Hepatocyte (in vitro differentiated cells): ENCODE measurements at regions not wholly inside any gene's neighbourhood (a gene's known extent, or its start where the extent isn't known, plus 50 kb on each side); places are given as distances from the start of the nearest gene placed in this dataset.
"Not testable (repeated sequence)": the region's sequence is repeated elsewhere in the genome, so short reads cannot be mapped to it uniquely, and the experiment has no call there.

Source experiments
- DNase-seq: peaks from one replicate; pipeline ENCODE4 v3.0.0-alpha.2; 2016; ENCODE audit warnings: low spot score
- H2AFZ ChIP-seq: fragments of 200-600 bp; sonication (generic); 2 replicates; pipeline ENCODE4 v1.6.0; 2016; ENCODE audit warnings: antibody characterized with exemption, mild to moderate bottlenecking
- H3K27ac ChIP-seq: fragments of 200-600 bp; sonication (generic); 2 replicates; pipeline ENCODE4 v1.5.1; 2016; ENCODE audit warnings: mild to moderate bottlenecking
- H3K27me3 ChIP-seq: fragments of 200-600 bp; sonication (generic); 2 replicates; pipeline ENCODE4 v1.6.1; 2016
- H3K36me3 ChIP-seq: fragments of 200-600 bp; sonication (generic); replicated peaks from 2 replicates; pipeline ENCODE4 v1.5.1; 2016; ENCODE audit warnings: low read depth; ENCODE audit not compliant: insufficient read depth
- H3K4me1 ChIP-seq: fragments of 200-600 bp; sonication (generic); 2 replicates; pipeline ENCODE4 v1.5.1; 2016; ENCODE audit warnings: mild to moderate bottlenecking, moderate library complexity; ENCODE audit not compliant: insufficient read depth
- H3K4me2 ChIP-seq: fragments of 200-600 bp; sonication (generic); 2 replicates; pipeline ENCODE4 v1.6.0; 2016
- H3K4me3 ChIP-seq: fragments of 200-600 bp; sonication (generic); 2 replicates; pipeline ENCODE4 v1.5.1; 2016; ENCODE audit warnings: mild to moderate bottlenecking
- H3K79me2 ChIP-seq: fragments of 200-600 bp; sonication (generic); 2 replicates; pipeline ENCODE4 v1.6.0; 2017; ENCODE audit warnings: mild to moderate bottlenecking
- H3K9me2 ChIP-seq: fragments of 200-600 bp; sonication (generic); replicated peaks from 2 replicates; pipeline ENCODE4 v1.6.0; 2017; ENCODE audit warnings: mild to moderate bottlenecking; ENCODE audit not compliant: insufficient read depth
- H3K9me3 ChIP-seq: fragments of 200-600 bp; sonication (generic); 2 replicates; pipeline ENCODE4 v1.5.1; 2016; ENCODE audit warnings: low read depth, mild to moderate bottlenecking
- H4K20me1 ChIP-seq: fragments of 200-600 bp; sonication (generic); 2 replicates; pipeline ENCODE4 v1.6.0; 2016; ENCODE audit warnings: mild to moderate bottlenecking; ENCODE audit not compliant: insufficient read depth, poor library complexity, severe bottlenecking
- EZH2 ChIP-seq: fragments of 200-600 bp; sonication (generic); IDR thresholded peaks from 2 replicates; pipeline ENCODE4 v1.6.1; 2016; ENCODE audit warnings: antibody characterized with exemption, mild to moderate bottlenecking, borderline replicate concordance
- EZH2phosphoT487 ChIP-seq: fragments of 200-600 bp; sonication (generic); IDR thresholded peaks from one replicate; pipeline ENCODE4 v1.6.1; 2018; ENCODE audit warnings: antibody characterized with exemption, mild to moderate bottlenecking, low read depth, moderate library complexity; ENCODE audit not compliant: unreplicated experiment, severe bottlenecking
- WGBS: methylation state at CpG from one replicate; pipeline ENCODE4 v1.1.6; 2016; ENCODE audit warnings: low lambda C conversion rate; ENCODE audit errors: missing lambda C conversion rate; 5-methylcytosine and 5-hydroxymethylcytosine counted together
- TF ChIP-seq, protein P1 (sequence below): fragments of 200-600 bp; sonication (generic); IDR thresholded peaks from 2 replicates; pipeline ENCODE4 v1.5.1; 2016; ENCODE audit warnings: antibody characterized with exemption, mild to moderate bottlenecking; ENCODE audit not compliant: poor library complexity

GRCh38 chr12:72173974-72174373 lies 98.2 kb upstream of the TRHDE start:
- H3K4me1 ChIP-seq: no peaks in the 10 kb centered on the region
- H3K27me3 ChIP-seq: no peaks in the 10 kb centered on the region
- no peak overlapping the region for H3K4me3 ChIP-seq
- H3K27ac ChIP-seq: no peak overlapping the region
- TF ChIP-seq, protein P1, sequence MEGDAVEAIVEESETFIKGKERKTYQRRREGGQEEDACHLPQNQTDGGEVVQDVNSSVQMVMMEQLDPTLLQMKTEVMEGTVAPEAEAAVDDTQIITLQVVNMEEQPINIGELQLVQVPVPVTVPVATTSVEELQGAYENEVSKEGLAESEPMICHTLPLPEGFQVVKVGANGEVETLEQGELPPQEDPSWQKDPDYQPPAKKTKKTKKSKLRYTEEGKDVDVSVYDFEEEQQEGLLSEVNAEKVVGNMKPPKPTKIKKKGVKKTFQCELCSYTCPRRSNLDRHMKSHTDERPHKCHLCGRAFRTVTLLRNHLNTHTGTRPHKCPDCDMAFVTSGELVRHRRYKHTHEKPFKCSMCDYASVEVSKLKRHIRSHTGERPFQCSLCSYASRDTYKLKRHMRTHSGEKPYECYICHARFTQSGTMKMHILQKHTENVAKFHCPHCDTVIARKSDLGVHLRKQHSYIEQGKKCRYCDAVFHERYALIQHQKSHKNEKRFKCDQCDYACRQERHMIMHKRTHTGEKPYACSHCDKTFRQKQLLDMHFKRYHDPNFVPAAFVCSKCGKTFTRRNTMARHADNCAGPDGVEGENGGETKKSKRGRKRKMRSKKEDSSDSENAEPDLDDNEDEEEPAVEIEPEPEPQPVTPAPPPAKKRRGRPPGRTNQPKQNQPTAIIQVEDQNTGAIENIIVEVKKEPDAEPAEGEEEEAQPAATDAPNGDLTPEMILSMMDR: no peak
- no peak for TF ChIP-seq EZH2
- TF ChIP-seq EZH2phosphoT487: no peak
- DNase-seq: no peak
- H3K36me3 ChIP-seq: no peaks in the 10 kb centered on the region
- H3K9me2 ChIP-seq: no peaks in the 10 kb centered on the region
- no peaks in the 10 kb centered on the region for H3K79me2 ChIP-seq
- H2AFZ ChIP-seq: no peak overlapping the region
- WGBS: 84% methylated on average over 4 of the region's 4 CpGs
- H3K4me2 ChIP-seq: no peak overlapping the region
- H4K20me1 ChIP-seq: no peaks in the 10 kb centered on the region
- no peaks in the 10 kb centered on the region for H3K9me3 ChIP-seq

DNA sequence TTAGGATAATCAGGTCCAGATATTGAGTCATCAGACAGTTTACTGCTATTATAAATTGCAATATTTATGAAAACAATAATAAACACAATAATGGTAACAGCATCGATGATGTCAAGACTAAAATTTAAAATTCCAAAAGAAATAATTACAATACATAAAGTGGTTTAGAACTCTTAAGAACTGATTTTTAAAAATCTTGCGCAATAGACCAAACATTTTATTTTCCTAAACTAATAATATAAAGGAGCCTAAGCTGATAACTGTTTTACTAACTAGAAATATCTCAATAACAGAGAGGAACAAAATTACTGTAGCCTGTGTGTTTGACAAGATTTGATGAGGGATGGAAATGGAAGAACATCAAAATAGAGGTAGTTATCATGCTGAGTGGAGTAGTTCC lies 93.9 kb upstream of the TRHDE start:
- no peaks in the 10 kb centered on the region for H3K4me1 ChIP-seq
- no peaks in the 10 kb centered on the region for H3K79me2 ChIP-seq
- no peaks in the 10 kb centered on the region for H4K20me1 ChIP-seq
- WGBS: 93% methylated on average over 2 of the region's 2 CpGs
- no peaks in the 10 kb centered on the region for H3K27me3 ChIP-seq
- H3K4me2 ChIP-seq: no peak overlapping the region
- no peaks in the 10 kb centered on the region for H3K9me2 ChIP-seq
- H3K9me3 ChIP-seq: no peaks in the 10 kb centered on the region
- no peak overlapping the region for H3K27ac ChIP-seq
- H3K36me3 ChIP-seq: no peaks in the 10 kb centered on the region
- TF ChIP-seq EZH2: no peak
- H2AFZ ChIP-seq: no peak overlapping the region
- no peak for DNase-seq
- no peak overlapping the region for H3K4me3 ChIP-seq

DNA sequence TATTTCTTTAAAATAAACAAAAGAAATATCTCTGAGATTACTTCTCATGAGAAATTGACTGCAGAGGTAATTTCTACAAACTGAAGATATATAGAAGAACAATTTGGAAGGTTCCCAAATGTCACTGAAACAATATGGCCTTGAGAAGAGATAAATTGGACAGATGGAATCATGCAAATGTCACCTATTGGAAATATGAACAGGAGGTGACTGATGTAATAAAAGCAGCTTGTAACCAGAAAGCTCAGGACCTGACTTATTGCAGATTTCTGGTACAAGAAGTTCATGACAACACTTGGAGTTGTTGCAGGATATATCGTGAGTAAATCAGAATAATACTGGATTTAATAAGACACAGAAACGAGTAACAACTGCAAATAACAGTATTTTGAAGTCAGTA lies 93.3 kb upstream of the TRHDE start:
- Histone ChIP-seq H3K9me3 (no peaks in the 10 kb centered on the region), H3K4me2 (no peak overlapping the region), H3K79me2 (no peaks in the 10 kb centered on the region), H3K27me3 (no peaks in the 10 kb centered on the region), H2AFZ (no peak overlapping the region), H3K36me3 (no peaks in the 10 kb centered on the region), H3K9me2 (no peaks in the 10 kb centered on the region), H4K20me1 (no peaks in the 10 kb centered on the region), H3K4me1 (no peaks in the 10 kb centered on the region), H3K4me3 (no peak overlapping the region), H3K27ac (no peak overlapping the region)
- 77% methylated on average over 2 of the region's 2 CpGs for WGBS
- TF ChIP-seq, protein P1: no peak
- no peak for TF ChIP-seq EZH2phosphoT487
- no peak for TF ChIP-seq EZH2
- no peak for DNase-seq

DNA sequence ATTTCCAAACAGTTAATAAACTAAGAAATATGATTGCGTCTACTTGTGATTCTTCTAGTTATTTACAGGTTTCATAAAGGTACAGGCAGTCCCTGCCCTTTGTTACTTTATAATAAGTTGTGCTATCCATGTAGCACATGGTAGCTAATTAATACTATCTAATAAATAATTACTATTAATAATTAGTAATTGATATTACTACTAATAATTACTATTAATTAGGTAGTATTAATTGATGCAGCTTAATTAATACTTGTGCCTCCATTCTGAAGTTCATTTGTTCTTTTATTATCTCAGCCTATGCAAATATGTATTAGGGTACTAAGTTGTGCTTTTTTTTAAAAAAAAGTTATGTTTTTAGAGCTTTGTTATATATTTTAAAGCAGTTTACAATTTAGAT lies 92.3 kb upstream of the TRHDE start:
- H3K79me2 ChIP-seq: no peaks in the 10 kb centered on the region
- H3K4me1 ChIP-seq: no peaks in the 10 kb centered on the region
- H3K9me2 ChIP-seq: no peaks in the 10 kb centered on the region
- H3K4me2 ChIP-seq: no peak overlapping the region
- TF ChIP-seq, protein P1: no peak
- TF ChIP-seq EZH2 (no peak), EZH2phosphoT487 (no peak)
- no peak overlapping the region for H2AFZ ChIP-seq
- WGBS: 95% methylated on average over 1 of the region's 1 CpG
- no peak overlapping the region for H3K4me3 ChIP-seq
- no peaks in the 10 kb centered on the region for H3K36me3 ChIP-seq
- H3K9me3 ChIP-seq: no peaks in the 10 kb centered on the region
- H4K20me1 ChIP-seq: no peaks in the 10 kb centered on the region
- H3K27ac ChIP-seq: no peak overlapping the region
- no peaks in the 10 kb centered on the region for H3K27me3 ChIP-seq
- DNase-seq: no peak

- H2AFZ ChIP-seq, DNase-seq, H3K9me2 ChIP-seq, H3K79me2 ChIP-seq, H4K20me1 ChIP-seq, H3K27me3 ChIP-seq, H3K4me3 ChIP-seq, H3K36me3 ChIP-seq, H3K9me3 ChIP-seq, H3K4me1 ChIP-seq, H3K4me2 ChIP-seq, H3K27ac ChIP-seq: not testable (repeated sequence)
- 99% methylated on average over 33 of the region's 33 CpGs for WGBS
Measured at GRCh38 chr12:72184971-72185533, 87.1 kb upstream of the TRHDE start.
